H9 (cell line): ENCODE measurements at regions not wholly inside any gene's neighbourhood (a gene's known extent, or its start where the extent isn't known, plus 50 kb on each side); places are given as distances from the start of the nearest gene placed in this dataset.
"Not testable (repeated sequence)": the region's sequence is repeated elsewhere in the genome, so short reads cannot be mapped to it uniquely, and the experiment has no call there.

Experiments used
- DNase-seq: peaks from one replicate; pipeline ENCODE4 v3.0.0-alpha.2; 2017
- H2AFZ ChIP-seq: one replicate; pipeline ENCODE4 v1.6.1; 2013; ENCODE audit warnings: mild to moderate bottlenecking, low read length, control low read depth, moderate library complexity
- H2AK5ac ChIP-seq: 2 replicates; pipeline ENCODE4 v1.6.1; 2013; ENCODE audit warnings: low read length, control low read depth, mixed read lengths; ENCODE audit not compliant: insufficient read length
- H2BK120ac ChIP-seq: one replicate; pipeline ENCODE4 v1.6.1; 2013; ENCODE audit warnings: low read depth, mild to moderate bottlenecking, low read length, control low read depth, inconsistent platforms; ENCODE audit not compliant: poor library complexity, severe bottlenecking
- H2BK12ac ChIP-seq: 2 replicates; pipeline ENCODE4 v1.6.1; 2013; ENCODE audit warnings: low read length, control low read depth, mixed read lengths, low read depth; ENCODE audit not compliant: insufficient read length
- H2BK15ac ChIP-seq: 2 replicates; pipeline ENCODE4 v1.6.1; 2013; ENCODE audit warnings: low read depth, low read length, control low read depth
- H2BK20ac ChIP-seq: one replicate; pipeline ENCODE4 v1.6.1; 2013; ENCODE audit warnings: low read depth, mild to moderate bottlenecking, low read length, control low read depth, inconsistent platforms; ENCODE audit not compliant: poor library complexity, severe bottlenecking
- H2BK5ac ChIP-seq: 2 replicates; pipeline ENCODE4 v1.6.1; 2013; ENCODE audit warnings: low read length, control low read depth, mixed read lengths; ENCODE audit not compliant: insufficient read length
- H3K14ac ChIP-seq: 2 replicates; pipeline ENCODE4 v1.6.1; 2013; ENCODE audit warnings: low read length, control low read depth; ENCODE audit not compliant: insufficient read depth
- H3K18ac ChIP-seq: 2 replicates; pipeline ENCODE4 v1.6.1; 2013; ENCODE audit warnings: low read depth, mild to moderate bottlenecking, mixed read lengths, low read length, control low read depth; ENCODE audit not compliant: insufficient read length
- H3K23ac ChIP-seq: 2 replicates; pipeline ENCODE4 v1.6.1; 2013; ENCODE audit warnings: low read length, control low read depth, mixed read lengths, low read depth; ENCODE audit not compliant: insufficient read length
- H3K23me2 ChIP-seq: 2 replicates; pipeline ENCODE4 v1.6.1; 2013; ENCODE audit warnings: low read depth, mild to moderate bottlenecking, mixed read lengths, low read length, control low read depth; ENCODE audit not compliant: insufficient read length, poor library complexity, severe bottlenecking
- H3K27ac ChIP-seq: 2 replicates; pipeline ENCODE4 v1.5.1; 2013; ENCODE audit warnings: low read length, control low read depth, mixed read lengths, low read depth; ENCODE audit not compliant: insufficient read length
- H3K27me3 ChIP-seq: 2 replicates; pipeline ENCODE4 v1.6.1; 2013; ENCODE audit warnings: low read length, control low read depth, inconsistent platforms; ENCODE audit not compliant: insufficient read depth
- H3K4ac ChIP-seq: 2 replicates; pipeline ENCODE4 v1.6.1; 2013; ENCODE audit warnings: low read depth, mild to moderate bottlenecking, control low read depth, inconsistent platforms, low read length, moderate library complexity
- H3K4me1 ChIP-seq: 2 replicates; pipeline ENCODE4 v1.6.1; 2013; ENCODE audit warnings: low read length, control low read depth, inconsistent platforms; ENCODE audit not compliant: insufficient read depth
- H3K4me2 ChIP-seq: 2 replicates; pipeline ENCODE4 v1.6.1; 2013; ENCODE audit warnings: low read length, control low read depth, mixed read lengths; ENCODE audit not compliant: insufficient read length, insufficient read depth
- H3K56ac ChIP-seq: 2 replicates; pipeline ENCODE4 v1.6.1; 2013; ENCODE audit warnings: low read depth, mild to moderate bottlenecking, mixed read lengths, low read length, control low read depth; ENCODE audit not compliant: insufficient read length
- H3K79me1 ChIP-seq: 2 replicates; pipeline ENCODE4 v1.6.1; 2013; ENCODE audit warnings: low read depth, mild to moderate bottlenecking, moderate library complexity, low read length, control low read depth, inconsistent platforms; ENCODE audit not compliant: insufficient read depth, poor library complexity, severe bottlenecking
- H3K79me2 ChIP-seq: 2 replicates; pipeline ENCODE4 v1.6.1; 2013; ENCODE audit warnings: low read length, control low read depth, inconsistent platforms; ENCODE audit not compliant: insufficient read depth
- H3K9ac ChIP-seq: 2 replicates; pipeline ENCODE4 v1.6.1; 2013; ENCODE audit warnings: low read length, control low read depth, mixed read lengths; ENCODE audit not compliant: insufficient read length; ENCODE audit errors: extremely low read depth
- H3K9me3 ChIP-seq: one replicate; pipeline ENCODE4 v1.6.1; 2013; ENCODE audit warnings: low read depth, low read length, inconsistent platforms; ENCODE audit not compliant: control insufficient read depth
- H3T11ph ChIP-seq: one replicate; pipeline ENCODE4 v1.6.1; 2013; ENCODE audit warnings: mild to moderate bottlenecking, low read length, control low read depth, inconsistent platforms
- H4K20me1 ChIP-seq: one replicate; pipeline ENCODE4 v1.6.1; 2013; ENCODE audit not compliant: control insufficient read depth, insufficient read length, insufficient read depth
- H4K5ac ChIP-seq: 2 replicates; pipeline ENCODE4 v1.6.1; 2013; ENCODE audit warnings: low read depth, mild to moderate bottlenecking, mixed read lengths, low read length, control low read depth; ENCODE audit not compliant: insufficient read length
- H4K8ac ChIP-seq: replicated peaks from 2 replicates; pipeline ENCODE4 v1.6.1; 2013; ENCODE audit warnings: low read length, control low read depth, mixed read lengths, low read depth; ENCODE audit not compliant: insufficient read length
- H4K91ac ChIP-seq: 2 replicates; pipeline ENCODE4 v1.6.1; 2013; ENCODE audit warnings: low read depth, mild to moderate bottlenecking, moderate library complexity, mixed read lengths, low read length, control low read depth; ENCODE audit not compliant: insufficient read length
- H3K27ac Mint-ChIP-seq, 3 experiments: 2 replicates in 2 of 3; 3 replicates in 1 of 3; pipeline ENCODE4 v1.8.0; 2020 to 2021; ENCODE audit warnings: mixed read lengths in 3 of 3, mild to moderate bottlenecking in 1 of 3, moderate library complexity in 1 of 3
- H3K27me3 Mint-ChIP-seq: 2 replicates; pipeline ENCODE4 v1.8.0; 2021; ENCODE audit warnings: low read depth, mild to moderate bottlenecking, moderate library complexity, mixed read lengths
- H3K36me3 Mint-ChIP-seq, 3 experiments: 2 replicates in 2 of 3; 3 replicates in 1 of 3; pipeline ENCODE4 v1.8.0; 2020 to 2021; ENCODE audit warnings: low read depth in 3 of 3, mixed read lengths in 3 of 3; ENCODE audit not compliant: insufficient read depth in 1 of 3
- H3K4me1 Mint-ChIP-seq, 2 experiments: 2 replicates each; pipeline ENCODE4 v1.8.0; 2020; ENCODE audit warnings: mixed read lengths in 2 of 2
- H3K4me3 Mint-ChIP-seq, 2 experiments: 2 replicates in 1 of 2; 3 replicates in 1 of 2; pipeline ENCODE4 v1.8.0; 2020 to 2021; ENCODE audit warnings: mild to moderate bottlenecking in 2 of 2, mixed read lengths in 2 of 2, moderate library complexity in 1 of 2
- H3K9me3 Mint-ChIP-seq, 2 experiments: 2 replicates in 1 of 2; 3 replicates in 1 of 2; pipeline ENCODE4 v1.8.0; 2020; ENCODE audit warnings: mild to moderate bottlenecking in 2 of 2, mixed read lengths in 2 of 2, moderate library complexity in 1 of 2
- WGBS: extraction: QIAGEN DNeasy Blood & Tissue Kit; methylation state at CpG from one replicate; pipeline ENCODE4 v1.1.7; 2013; ENCODE audit warnings: missing lambda C conversion rate, low lambda C conversion rate, mixed read lengths; ENCODE audit not compliant: insufficient read length; ENCODE audit errors: extremely low coverage; 5-methylcytosine and 5-hydroxymethylcytosine counted together
- TF ChIP-seq, protein P1 (sequence below): fragments of 200-600 bp; sonication (generic); conservative IDR thresholded peaks from 3 replicates; pipeline ENCODE4 v1.8.0; 2021; ENCODE audit warnings: antibody characterized with exemption, mild to moderate bottlenecking

GRCh38 chr7:54299426-54299825, 242.7 kb upstream of the VSTM2A start:
- no peak overlapping the region for H2BK5ac ChIP-seq
- no peak overlapping the region for H2BK120ac ChIP-seq
- DNase-seq: no peak
- H3K14ac ChIP-seq: no peak overlapping the region
- no peak overlapping the region for H4K5ac ChIP-seq
- H3K36me3 Mint-ChIP-seq: no peaks in the 10 kb centered on the region
- no peak overlapping the region for H4K91ac ChIP-seq
- H3K4me3 Mint-ChIP-seq: no peak overlapping the region
- no peak overlapping the region for H3K27ac ChIP-seq
- H3K79me1 ChIP-seq: no peaks in the 10 kb centered on the region
- H4K8ac ChIP-seq: no peak overlapping the region
- H3K23ac ChIP-seq: no peak overlapping the region
- H4K20me1 ChIP-seq: no peaks in the 10 kb centered on the region
- H3K4me1 ChIP-seq: no peaks in the 10 kb centered on the region
- H3K56ac ChIP-seq: no peak overlapping the region
- no peak overlapping the region for H2BK20ac ChIP-seq
- no peak overlapping the region for H3K4me2 ChIP-seq
- TF ChIP-seq, protein P1, sequence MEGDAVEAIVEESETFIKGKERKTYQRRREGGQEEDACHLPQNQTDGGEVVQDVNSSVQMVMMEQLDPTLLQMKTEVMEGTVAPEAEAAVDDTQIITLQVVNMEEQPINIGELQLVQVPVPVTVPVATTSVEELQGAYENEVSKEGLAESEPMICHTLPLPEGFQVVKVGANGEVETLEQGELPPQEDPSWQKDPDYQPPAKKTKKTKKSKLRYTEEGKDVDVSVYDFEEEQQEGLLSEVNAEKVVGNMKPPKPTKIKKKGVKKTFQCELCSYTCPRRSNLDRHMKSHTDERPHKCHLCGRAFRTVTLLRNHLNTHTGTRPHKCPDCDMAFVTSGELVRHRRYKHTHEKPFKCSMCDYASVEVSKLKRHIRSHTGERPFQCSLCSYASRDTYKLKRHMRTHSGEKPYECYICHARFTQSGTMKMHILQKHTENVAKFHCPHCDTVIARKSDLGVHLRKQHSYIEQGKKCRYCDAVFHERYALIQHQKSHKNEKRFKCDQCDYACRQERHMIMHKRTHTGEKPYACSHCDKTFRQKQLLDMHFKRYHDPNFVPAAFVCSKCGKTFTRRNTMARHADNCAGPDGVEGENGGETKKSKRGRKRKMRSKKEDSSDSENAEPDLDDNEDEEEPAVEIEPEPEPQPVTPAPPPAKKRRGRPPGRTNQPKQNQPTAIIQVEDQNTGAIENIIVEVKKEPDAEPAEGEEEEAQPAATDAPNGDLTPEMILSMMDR: no peak
- no peak overlapping the region for H3K9ac ChIP-seq
- H3K9me3 Mint-ChIP-seq: no peaks in the 10 kb centered on the region; a peak in 2 of 5 replicates
- no peaks in the 10 kb centered on the region for H3K23me2 ChIP-seq
- no peaks in the 10 kb centered on the region for H3K27me3 Mint-ChIP-seq
- H3K4ac ChIP-seq: no peak overlapping the region
- H3K27ac Mint-ChIP-seq: no peak overlapping the region
- no peaks in the 10 kb centered on the region for H3K27me3 ChIP-seq
- no peak overlapping the region for H3T11ph ChIP-seq
- no peaks in the 10 kb centered on the region for H3K9me3 ChIP-seq
- no peak overlapping the region for H2BK15ac ChIP-seq
- H3K18ac ChIP-seq: no peak overlapping the region
- H2AK5ac ChIP-seq: no peak overlapping the region
- no CpG with 5 or more reads among the region's 4 CpGs for WGBS
- no peaks in the 10 kb centered on the region for H3K79me2 ChIP-seq
- H3K4me1 Mint-ChIP-seq: no peaks in the 10 kb centered on the region; a peak in 1 of 4 replicates
- H2BK12ac ChIP-seq: no peak overlapping the region
- no peak overlapping the region for H2AFZ ChIP-seq

- not testable (repeated sequence) for H3K4me2 ChIP-seq, DNase-seq, H3K23ac ChIP-seq, H3K4me1 Mint-ChIP-seq, H3K4me1 ChIP-seq, H2BK120ac ChIP-seq, H3K27ac ChIP-seq, H3T11ph ChIP-seq, H4K20me1 ChIP-seq, H3K56ac ChIP-seq, H3K9ac ChIP-seq, H3K79me1 ChIP-seq, H2BK20ac ChIP-seq, H4K8ac ChIP-seq, H3K79me2 ChIP-seq, H3K9me3 Mint-ChIP-seq, H3K4me3 Mint-ChIP-seq, H3K23me2 ChIP-seq, H3K18ac ChIP-seq, H4K91ac ChIP-seq, H2BK15ac ChIP-seq, H3K36me3 Mint-ChIP-seq, H2AFZ ChIP-seq, H4K5ac ChIP-seq, H3K27me3 ChIP-seq, H2AK5ac ChIP-seq, H3K14ac ChIP-seq, H3K27me3 Mint-ChIP-seq, H2BK5ac ChIP-seq, H3K9me3 ChIP-seq, H3K4ac ChIP-seq, H2BK12ac ChIP-seq, H3K27ac Mint-ChIP-seq
Observed at GRCh38 chr7:54315955-54316354, 226.2 kb upstream of the VSTM2A start.
